Aorta (tissue), 5 donors: ENCODE measurements at regions not wholly inside any gene's neighbourhood (a gene's known extent, or its start where the extent isn't known, plus 50 kb on each side); places are given as distances from the start of the nearest gene placed in this dataset.
"Not testable (repeated sequence)": the region's sequence is repeated elsewhere in the genome, so short reads cannot be mapped to it uniquely, and the experiment has no call there.

Source experiments
- ATAC-seq: fragments of 200-7000 bp; cut with Tn5 transposase; one replicate; pipeline ENCODE4 v1.9.1; 2022; ENCODE audit warnings: moderate library complexity; ENCODE audit not compliant: low FRiP score
- DNase-seq, 2 donors: peaks; one replicate each; pipeline ENCODE4 v3.0.0-alpha.2; 2020
- H3K27ac ChIP-seq, 2 donors: one replicate each; pipeline ENCODE4 v1.5.1; 2013; ENCODE audit warnings: low read length in 2 of 2, mild to moderate bottlenecking in 2 of 2, moderate library complexity in 2 of 2, control low read depth in 1 of 2, inconsistent platforms in 1 of 2, low read depth in 1 of 2
- H3K27me3 ChIP-seq, 2 donors: one replicate each; pipeline ENCODE4 v1.6.1; 2013; ENCODE audit warnings: control low read depth in 1 of 2, low read length in 1 of 2, mild to moderate bottlenecking in 1 of 2, moderate library complexity in 1 of 2; ENCODE audit not compliant: insufficient read depth in 2 of 2, control insufficient read depth in 1 of 2
- H3K36me3 ChIP-seq, 2 donors: one replicate each; pipeline ENCODE4 v1.6.1; 2013; ENCODE audit warnings: control low read depth in 1 of 2, low read length in 1 of 2, mild to moderate bottlenecking in 1 of 2; ENCODE audit not compliant: insufficient read depth in 2 of 2, control insufficient read depth in 1 of 2
- H3K4me1 ChIP-seq, 2 donors: one replicate each; pipeline ENCODE4 v1.6.1; 2013; ENCODE audit warnings: low read length in 2 of 2, control low read depth in 1 of 2, mild to moderate bottlenecking in 1 of 2, moderate library complexity in 1 of 2; ENCODE audit not compliant: insufficient read depth in 2 of 2, control insufficient read depth in 1 of 2
- H3K4me3 ChIP-seq, 2 donors: one replicate each; pipeline ENCODE4 v1.5.1; 2013; ENCODE audit warnings: low read length in 2 of 2, control low read depth in 1 of 2, mild to moderate bottlenecking in 1 of 2
- H3K9me3 ChIP-seq: one replicate; pipeline ENCODE4 v1.6.1; 2013; ENCODE audit warnings: mild to moderate bottlenecking, low read length; ENCODE audit not compliant: control insufficient read depth
- WGBS, 2 donors: extraction: QIAGEN DNeasy Blood & Tissue Kit; methylation state at CpG; one replicate each; pipeline ENCODE4 v1.1.7; 2013; 5-methylcytosine and 5-hydroxymethylcytosine counted together
- intact Hi-C, 2 donors: fragments of 100-400 bp; cut with DNase I; formaldehyde crosslinking; loops; one replicate each; pipeline versions ENCODE4 v1.14.2 to v1.15.0; 2022
- donor health status: healthy with polysubstance abuse.
- donor health status: Bipolar disorder and iron deficiency.
- donor health status: DM: no; HTN: no; CAD: no.
- donor health status: DM: no; HTN: no; CAD: no.
- donor health status: DM: yes; HTN: yes; CAD: no.

GRCh38 chr3:20245781-20246180 is 59.8 kb upstream of the SGO1 start:
- Histone ChIP-seq H3K27me3 (no peaks in the 10 kb centered on the region), H3K27ac (no peak overlapping the region), H3K4me3 (no peak overlapping the region), H3K9me3 (no peaks in the 10 kb centered on the region), H3K4me1 (no peaks in the 10 kb centered on the region), H3K36me3 (no peaks in the 10 kb centered on the region)
- intact Hi-C loops: loop anchor here in 1 of 2 donors (10.0 kb wide), 1 partner anchor 149 kb away; no protein-coding TSS in a partner anchor
- DNase-seq (no peak), ATAC-seq (no peak)
- WGBS, 2 donors: 87 to 90% methylated on average over 3 of the region's 3 CpGs

GRCh38 chr3:20240154-20240883 is 54.3 kb upstream of the SGO1 start:
- ATAC-seq (peak; percentile 7), DNase-seq (no peak)
- intact Hi-C loops: loop anchor here in 1 of 2 donors (10.0 kb wide), 1 partner anchor 154 kb away; no protein-coding TSS in a partner anchor
- Histone ChIP-seq H3K4me1 (peaks cover 0 to 4% of the 10 kb centered on the region in 2 donors), H3K27me3 (no peaks in the 10 kb centered on the region), H3K27ac (no peak overlapping the region), H3K4me3 (no peak overlapping the region), H3K36me3 (no peaks in the 10 kb centered on the region), H3K9me3 (no peaks in the 10 kb centered on the region)
- WGBS, 2 donors: 94 to 100% methylated on average over 2 of the region's 2 CpGs

GRCh38 chr3:20238199-20238598 is 52.2 kb upstream of the SGO1 start:
- H3K4me1 ChIP-seq, H3K27ac ChIP-seq, DNase-seq, intact Hi-C loops, H3K4me3 ChIP-seq, ATAC-seq, H3K27me3 ChIP-seq, H3K9me3 ChIP-seq, H3K36me3 ChIP-seq: not testable (repeated sequence)
- 100% methylated on average over 2 to 3 of the region's 3 CpGs for WGBS, 2 donors

- Histone ChIP-seq H3K4me3 (no peak overlapping the region), H3K36me3 (no peaks in the 10 kb centered on the region), H3K27me3 (no peaks in the 10 kb centered on the region), H3K27ac (no peak overlapping the region), H3K4me1 (peaks cover 0 to 4% of the 10 kb centered on the region in 2 donors), H3K9me3 (no peaks in the 10 kb centered on the region)
- intact Hi-C loops: no loop called here
- DNase-seq (no peak), ATAC-seq (no peak)
- WGBS, 2 donors: 60 to 61% methylated on average over 3 of the region's 3 CpGs
These were observed 50.6 kb upstream of the SGO1 start for GRCh38 chr3:20236603-20237002.
